ENCODE measurements at regions not wholly inside any gene's neighbourhood (a gene's known extent, or its start where the extent isn't known, plus 50 kb on each side); places are given as distances from the start of the nearest gene placed in this dataset.

DNA sequence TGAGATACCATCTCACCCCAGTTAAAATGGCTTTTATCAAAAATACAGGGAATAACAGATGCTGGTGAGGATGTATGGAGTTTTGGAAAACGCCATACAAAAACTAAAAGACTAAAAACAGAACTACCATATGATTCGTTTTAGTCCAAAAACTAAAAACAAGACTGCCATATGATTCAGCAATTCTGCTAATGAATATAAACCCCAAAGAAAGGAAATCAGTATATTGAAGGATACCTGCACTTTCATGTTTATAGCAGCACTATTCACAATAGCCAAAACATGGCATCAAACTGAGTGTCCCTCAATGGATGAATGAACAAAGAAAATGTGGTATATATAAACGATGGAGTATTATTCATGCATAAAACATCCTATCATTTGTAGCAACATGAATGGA, 224.4 kb upstream of the MC4R start:
- H3K9me3 Mint-ChIP-seq, result peaks cover 0 to 10% of the 10 kb centered on the region in 2 donors
- DNase-seq (no peak), ATAC-seq (no peak)
- H3K27ac Mint-ChIP-seq, result no peak overlapping the region
- H3K27me3 Mint-ChIP-seq, result no peaks in the 10 kb centered on the region
- H3K4me3 Mint-ChIP-seq, result no peak overlapping the region
- H3K4me1 Mint-ChIP-seq, result no peaks in the 10 kb centered on the region

DNA sequence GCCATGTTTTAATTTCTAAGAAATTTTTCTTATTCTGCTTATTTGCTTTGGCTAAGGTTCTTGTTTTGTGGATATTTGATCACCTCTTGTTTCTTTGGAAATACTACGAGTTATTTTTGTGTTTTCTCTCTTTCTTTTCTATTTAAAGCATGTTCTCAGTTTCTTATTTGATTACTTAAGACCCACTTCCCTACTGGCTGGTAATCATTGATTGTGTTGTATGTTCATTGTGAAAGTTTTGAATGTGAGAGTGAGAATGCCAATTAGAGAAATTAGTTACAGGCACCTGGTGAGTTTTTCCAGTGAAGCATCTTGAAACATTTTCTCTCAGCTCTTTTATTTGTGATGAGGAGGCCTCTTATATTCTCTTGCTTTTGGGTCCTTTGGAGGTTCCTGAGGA, 226.7 kb upstream of the MC4R start:
- no peak for ATAC-seq
- DNase-seq, result no peak
- Mint-ChIP-seq H3K27me3 (no peaks in the 10 kb centered on the region), H3K4me3 (no peak overlapping the region), H3K27ac (no peak overlapping the region), H3K4me1 (no peaks in the 10 kb centered on the region), H3K9me3 (peaks cover 0 to 10% of the 10 kb centered on the region in 2 donors)

DNA sequence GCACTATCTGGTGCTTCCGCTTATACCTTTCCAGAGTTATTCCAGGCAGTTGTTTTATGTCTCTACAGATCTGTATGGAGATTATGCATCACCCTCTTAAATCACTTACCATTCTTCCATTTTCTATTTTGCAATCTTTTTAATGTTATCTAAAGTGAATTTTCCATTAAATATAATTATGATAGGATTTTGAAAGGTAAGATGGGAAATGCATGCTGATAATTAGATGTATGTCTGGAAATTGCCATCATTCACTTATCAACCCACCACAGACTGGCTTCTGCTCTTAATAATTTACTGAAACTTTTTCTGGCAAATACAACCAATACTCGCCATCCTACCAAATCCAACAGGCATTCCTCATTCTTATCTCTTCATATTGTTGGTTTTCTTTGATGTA, 227.4 kb upstream of the MC4R start:
- Mint-ChIP-seq H3K4me1 (no peaks in the 10 kb centered on the region), H3K4me3 (no peak overlapping the region), H3K27me3 (no peaks in the 10 kb centered on the region), H3K9me3 (peaks cover 0 to 10% of the 10 kb centered on the region in 2 donors), H3K27ac (no peak overlapping the region)
- DNase-seq (no peak), ATAC-seq (no peak)

DNA sequence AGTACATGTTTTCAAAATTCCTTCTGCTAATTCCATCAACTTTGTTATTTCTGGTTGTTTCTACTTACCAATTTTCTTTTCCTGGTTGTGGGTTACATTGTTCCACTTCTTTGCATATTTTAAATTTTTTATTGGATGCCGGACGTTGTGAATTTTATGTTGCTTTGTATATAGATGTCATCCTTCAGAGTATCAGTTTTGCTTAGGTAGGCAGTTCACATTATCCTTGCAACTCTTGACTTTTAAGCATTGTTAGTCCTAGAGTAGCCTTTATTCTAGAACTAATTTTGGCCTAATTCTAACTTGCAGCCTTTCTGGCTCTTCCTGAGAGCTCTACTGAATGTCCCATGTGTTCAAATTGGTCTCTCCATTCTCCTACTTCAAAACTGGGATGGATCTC, 228.7 kb upstream of the MC4R start:
- no peak for DNase-seq
- Mint-ChIP-seq H3K4me1 (no peaks in the 10 kb centered on the region), H3K27me3 (no peaks in the 10 kb centered on the region), H3K27ac (no peak overlapping the region), H3K9me3 (peaks cover 0 to 10% of the 10 kb centered on the region in 2 donors), H3K4me3 (no peak overlapping the region)
- no peak for ATAC-seq

DNA sequence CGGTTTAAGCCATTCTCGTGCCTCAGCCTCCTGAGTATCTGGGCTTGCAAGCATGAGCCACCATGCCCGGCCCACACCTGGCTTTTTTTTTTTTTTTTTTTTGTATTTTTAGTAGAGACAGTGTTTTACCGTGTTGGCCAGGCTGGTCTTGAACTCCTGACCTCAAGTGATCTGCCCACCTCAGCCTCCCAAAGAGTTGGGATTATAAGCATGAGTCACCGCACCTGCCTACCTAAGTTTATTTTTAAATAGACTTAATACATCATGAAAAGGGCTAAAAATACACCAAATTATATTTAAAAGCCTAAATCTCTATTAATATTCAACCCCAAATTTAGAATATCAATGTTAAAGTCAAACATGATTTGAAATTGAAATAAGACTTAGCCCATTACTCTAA, 250.8 kb upstream of the MC4R start:
- H3K9me3 Mint-ChIP-seq, result peaks cover 4 to 12% of the 10 kb centered on the region in 2 donors
- H3K27ac Mint-ChIP-seq, result no peak overlapping the region
- H3K4me1 Mint-ChIP-seq, result no peaks in the 10 kb centered on the region
- DNase-seq, result no peak
- H3K4me3 Mint-ChIP-seq, result no peak overlapping the region
- no peak for ATAC-seq
- no peaks in the 10 kb centered on the region for H3K27me3 Mint-ChIP-seq

DNA sequence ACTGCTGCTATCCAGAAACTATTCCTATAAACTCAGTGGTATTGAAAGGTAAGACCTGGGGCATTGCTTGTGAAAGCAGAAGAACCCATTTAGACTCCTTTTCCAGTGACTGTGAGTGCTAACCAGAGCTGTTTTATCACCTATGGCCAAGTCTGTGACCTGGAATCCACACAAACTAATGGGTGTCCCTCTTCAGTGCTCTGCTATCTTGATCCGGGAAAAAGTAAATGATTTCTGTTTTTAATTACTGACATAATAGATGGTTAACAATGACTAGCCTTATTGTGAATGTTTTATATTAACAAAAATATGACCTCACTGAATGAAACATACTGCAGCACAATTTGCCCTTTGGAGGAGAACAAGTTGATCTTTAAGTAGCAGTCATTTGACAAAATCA, 251.6 kb upstream of the MC4R start:
- ATAC-seq (no peak), DNase-seq (no peak)
- Mint-ChIP-seq H3K9me3 (peaks cover 4 to 13% of the 10 kb centered on the region in 2 donors), H3K4me3 (no peak overlapping the region), H3K4me1 (no peaks in the 10 kb centered on the region), H3K27ac (no peak overlapping the region), H3K27me3 (no peaks in the 10 kb centered on the region)

DNA sequence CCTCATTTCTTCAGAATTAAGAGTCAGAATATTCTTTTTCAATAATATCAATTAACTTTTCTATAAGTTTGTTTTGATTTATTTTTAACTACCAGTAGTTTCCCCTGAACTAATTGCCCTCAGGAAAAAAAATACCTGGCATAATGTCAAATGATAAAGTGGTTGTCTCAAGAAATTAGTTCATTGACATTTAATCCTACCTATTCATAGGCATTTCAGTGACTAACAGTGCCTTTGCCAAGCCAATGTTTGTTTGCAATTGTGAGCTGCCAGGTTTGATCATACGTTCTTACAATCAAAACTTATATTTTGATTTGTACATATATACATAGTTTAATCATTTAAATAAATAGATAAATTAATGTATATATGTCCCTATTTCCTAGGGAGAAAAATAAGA, 267.3 kb upstream of the MC4R start:
- peaks cover 3 to 9% of the 10 kb centered on the region in 2 donors for H3K9me3 Mint-ChIP-seq
- no peak for ATAC-seq
- no peaks in the 10 kb centered on the region for H3K27me3 Mint-ChIP-seq
- no peaks in the 10 kb centered on the region for H3K4me1 Mint-ChIP-seq
- no peak for DNase-seq
- H3K27ac Mint-ChIP-seq, result no peak overlapping the region
- H3K4me3 Mint-ChIP-seq, result no peak overlapping the region

DNA sequence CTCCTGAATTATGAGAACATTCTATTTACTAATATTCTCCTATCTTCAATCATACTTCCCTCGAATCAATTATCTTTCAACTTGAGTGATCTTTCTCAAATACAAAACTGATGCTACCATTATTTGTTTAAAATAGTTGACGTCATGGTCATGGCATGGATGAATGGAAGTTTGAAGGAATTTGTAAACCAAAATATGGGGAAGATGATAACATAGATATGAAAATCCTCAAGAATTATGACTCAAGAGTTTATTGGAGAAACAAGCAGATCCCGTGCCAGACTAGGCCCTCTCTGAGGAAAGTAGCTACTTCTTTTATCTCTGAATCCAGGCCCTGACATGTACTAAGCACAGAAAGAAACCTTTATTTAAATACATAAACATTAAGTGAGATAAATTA, 270.4 kb upstream of the MC4R start:
- DNase-seq (no peak), ATAC-seq (no peak)
- H3K9me3 Mint-ChIP-seq, result peaks cover 1 to 3% of the 10 kb centered on the region in 2 donors
- no peaks in the 10 kb centered on the region for H3K4me1 Mint-ChIP-seq
- H3K4me3 Mint-ChIP-seq, result no peak overlapping the region
- H3K27me3 Mint-ChIP-seq, result no peaks in the 10 kb centered on the region
- no peak overlapping the region for H3K27ac Mint-ChIP-seq

DNA sequence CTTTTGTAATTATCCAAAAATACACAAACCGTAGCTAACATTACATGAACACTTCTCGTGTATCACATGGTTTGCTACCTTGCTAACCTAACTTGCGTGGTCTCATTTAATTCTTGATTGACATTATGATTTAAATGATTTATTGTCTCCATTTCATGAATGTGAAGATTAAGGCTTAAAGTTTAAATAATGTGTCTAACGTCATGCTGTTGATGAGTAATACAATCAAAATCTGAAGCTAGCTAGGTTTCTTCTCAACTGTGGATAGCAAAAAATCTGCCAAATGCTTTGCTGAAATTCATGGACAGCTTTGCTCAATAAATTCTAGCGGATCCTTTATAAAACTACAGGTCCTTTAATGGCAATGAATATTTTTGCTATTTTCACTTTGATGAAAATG, 274.1 kb upstream of the MC4R start:
- Mint-ChIP-seq H3K4me3 (no peak overlapping the region), H3K27me3 (no peaks in the 10 kb centered on the region)
- ATAC-seq, result no peak

DNA sequence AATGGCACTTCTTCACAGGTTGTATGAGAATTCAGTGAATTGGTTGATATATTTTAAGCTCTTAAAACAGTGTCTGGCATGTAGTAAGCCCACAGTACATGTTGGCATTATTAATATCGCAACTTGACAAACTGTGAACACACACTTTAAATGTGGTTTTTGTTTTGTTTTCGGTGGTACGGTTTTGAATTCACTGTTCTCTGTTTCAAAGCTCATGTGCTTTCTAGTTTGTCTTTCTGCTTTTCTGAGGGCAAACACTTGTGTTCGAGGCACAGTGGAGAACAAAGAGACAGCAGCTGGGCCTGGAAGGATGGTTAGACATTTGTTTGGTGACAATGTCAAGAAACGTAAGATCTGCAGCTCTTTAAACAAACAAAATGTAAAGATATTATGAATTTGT, 276.5 kb upstream of the MC4R start:
- no peak overlapping the region for H3K4me3 Mint-ChIP-seq
- no peaks in the 10 kb centered on the region for H3K27me3 Mint-ChIP-seq
- no peak overlapping the region for H3K27ac Mint-ChIP-seq
- ATAC-seq (no peak), DNase-seq (no peak)
- no peaks in the 10 kb centered on the region for H3K9me3 Mint-ChIP-seq
- no peaks in the 10 kb centered on the region for H3K4me1 Mint-ChIP-seq

More for the DNA sequence above, 274.1 kb upstream of the MC4R start:
- Mint-ChIP-seq H3K27ac (no peak overlapping the region), H3K4me1 (no peaks in the 10 kb centered on the region), H3K9me3 (peaks cover 0 to 3% of the 10 kb centered on the region in 2 donors)
- DNase-seq, result no peak

DNA sequence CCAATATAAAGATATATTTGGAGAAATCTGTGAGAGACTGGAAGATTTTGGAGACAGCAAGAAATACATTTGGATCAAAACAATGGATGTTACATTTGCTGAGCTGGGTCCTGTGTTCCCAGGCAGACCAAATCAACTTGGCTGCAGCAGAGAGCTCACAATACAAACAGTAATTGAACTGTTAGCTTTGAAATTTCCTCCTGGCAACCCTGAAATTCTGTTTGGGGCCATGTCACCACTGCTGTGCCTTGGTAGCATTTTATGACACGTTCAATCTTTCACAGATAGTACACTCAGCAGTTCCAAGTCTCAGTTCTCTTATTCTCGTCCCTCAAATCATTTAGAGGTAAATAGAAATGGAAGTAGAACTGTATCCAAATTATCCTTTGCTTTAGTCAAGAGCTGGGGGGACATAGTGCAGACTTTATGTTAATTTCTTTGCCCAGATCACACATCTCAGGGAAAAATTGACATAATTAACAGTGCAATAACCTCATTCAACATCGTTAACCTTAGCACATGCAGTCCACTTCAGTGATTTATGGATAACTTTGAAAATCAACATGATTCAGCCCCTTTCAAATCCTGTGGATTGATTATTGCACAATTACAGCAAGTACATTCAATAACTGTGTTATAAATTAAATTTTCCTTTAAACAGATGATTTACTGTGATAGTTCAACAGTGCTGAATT, 277.4 kb upstream of the MC4R start:
- no peak for ATAC-seq

DNA sequence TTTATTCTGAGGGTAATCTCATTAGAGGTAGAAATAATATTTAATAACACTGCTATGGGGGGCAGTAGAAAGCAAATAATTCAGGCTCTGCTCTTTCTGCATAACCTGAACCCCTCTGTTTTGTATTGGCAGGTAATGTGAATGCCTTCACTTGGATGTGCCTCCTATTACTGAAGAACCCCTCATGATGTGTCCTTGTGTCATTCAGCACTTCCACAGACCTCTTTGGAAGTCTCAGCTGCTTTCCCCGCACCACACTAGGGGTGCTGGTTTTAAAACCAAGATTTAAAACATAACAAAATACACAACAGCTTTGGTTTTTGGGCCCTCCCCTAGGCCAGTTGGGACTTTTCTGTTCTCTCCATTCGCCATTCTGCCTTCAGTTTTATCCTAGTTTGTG, 281.7 kb upstream of the MC4R start:
- Mint-ChIP-seq H3K4me1 (no peaks in the 10 kb centered on the region), H3K27me3 (no peaks in the 10 kb centered on the region), H3K9me3 (no peaks in the 10 kb centered on the region), H3K4me3 (no peak overlapping the region), H3K27ac (no peak overlapping the region)
- no peak for DNase-seq
- no peak for ATAC-seq

More for the DNA sequence above, 277.4 kb upstream of the MC4R start:
- no peaks in the 10 kb centered on the region for H3K4me1 Mint-ChIP-seq
- H3K4me3 Mint-ChIP-seq, result no peak overlapping the region
- H3K27me3 Mint-ChIP-seq, result no peaks in the 10 kb centered on the region
- H3K27ac Mint-ChIP-seq, result no peak overlapping the region
- H3K9me3 Mint-ChIP-seq, result no peaks in the 10 kb centered on the region
- DNase-seq, result no peak

DNA sequence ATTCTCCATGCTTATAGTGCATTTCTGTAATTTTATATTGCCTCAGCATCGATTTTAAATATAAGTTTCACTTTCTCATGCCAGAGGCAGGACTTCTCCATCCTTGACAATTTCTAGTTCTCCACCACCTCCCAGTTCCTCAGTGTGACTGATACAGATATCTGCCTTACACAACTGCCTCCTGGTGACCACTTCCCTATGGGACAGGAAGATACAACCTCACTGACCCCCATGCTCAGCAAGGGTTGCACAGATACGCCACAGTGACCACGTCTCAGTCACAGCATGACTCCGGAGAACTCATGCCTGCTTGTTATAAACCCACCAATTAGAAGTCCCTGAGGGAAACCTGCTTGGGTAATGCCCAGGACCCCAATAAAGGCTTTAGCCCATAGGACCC, 284.0 kb upstream of the MC4R start:
- Mint-ChIP-seq H3K27ac (no peak overlapping the region), H3K27me3 (no peaks in the 10 kb centered on the region), H3K9me3 (peaks cover 0 to 6% of the 10 kb centered on the region in 2 donors), H3K4me1 (no peaks in the 10 kb centered on the region), H3K4me3 (no peak overlapping the region)
- ATAC-seq (no peak), DNase-seq (no peak)

DNA sequence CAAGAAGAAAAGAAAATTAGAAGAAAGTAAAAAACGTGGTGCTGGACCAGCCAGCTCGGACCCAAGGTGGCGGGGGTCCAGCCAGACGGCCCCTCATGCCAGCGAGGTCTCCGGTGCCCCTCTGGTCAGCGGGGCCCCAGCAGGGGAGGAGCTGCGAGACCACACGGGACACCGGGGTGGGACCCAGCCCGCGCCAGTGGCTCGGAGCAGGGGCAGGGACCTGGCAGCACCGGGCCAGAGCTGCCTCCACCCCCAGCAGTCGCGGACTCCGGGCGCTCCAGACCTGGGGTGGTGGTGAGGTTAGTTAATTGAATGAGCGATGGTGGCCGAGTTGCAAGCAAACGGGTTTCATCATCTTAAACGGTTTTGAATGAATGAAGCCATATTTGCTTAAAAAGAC, 289.9 kb upstream of the MC4R start:
- Mint-ChIP-seq H3K27ac (no peak overlapping the region), H3K27me3 (no peaks in the 10 kb centered on the region), H3K4me1 (no peaks in the 10 kb centered on the region), H3K9me3 (peaks cover 8 to 13% of the 10 kb centered on the region in 2 donors), H3K4me3 (no peak overlapping the region)
- ATAC-seq (no peak), DNase-seq (no peak)

DNA sequence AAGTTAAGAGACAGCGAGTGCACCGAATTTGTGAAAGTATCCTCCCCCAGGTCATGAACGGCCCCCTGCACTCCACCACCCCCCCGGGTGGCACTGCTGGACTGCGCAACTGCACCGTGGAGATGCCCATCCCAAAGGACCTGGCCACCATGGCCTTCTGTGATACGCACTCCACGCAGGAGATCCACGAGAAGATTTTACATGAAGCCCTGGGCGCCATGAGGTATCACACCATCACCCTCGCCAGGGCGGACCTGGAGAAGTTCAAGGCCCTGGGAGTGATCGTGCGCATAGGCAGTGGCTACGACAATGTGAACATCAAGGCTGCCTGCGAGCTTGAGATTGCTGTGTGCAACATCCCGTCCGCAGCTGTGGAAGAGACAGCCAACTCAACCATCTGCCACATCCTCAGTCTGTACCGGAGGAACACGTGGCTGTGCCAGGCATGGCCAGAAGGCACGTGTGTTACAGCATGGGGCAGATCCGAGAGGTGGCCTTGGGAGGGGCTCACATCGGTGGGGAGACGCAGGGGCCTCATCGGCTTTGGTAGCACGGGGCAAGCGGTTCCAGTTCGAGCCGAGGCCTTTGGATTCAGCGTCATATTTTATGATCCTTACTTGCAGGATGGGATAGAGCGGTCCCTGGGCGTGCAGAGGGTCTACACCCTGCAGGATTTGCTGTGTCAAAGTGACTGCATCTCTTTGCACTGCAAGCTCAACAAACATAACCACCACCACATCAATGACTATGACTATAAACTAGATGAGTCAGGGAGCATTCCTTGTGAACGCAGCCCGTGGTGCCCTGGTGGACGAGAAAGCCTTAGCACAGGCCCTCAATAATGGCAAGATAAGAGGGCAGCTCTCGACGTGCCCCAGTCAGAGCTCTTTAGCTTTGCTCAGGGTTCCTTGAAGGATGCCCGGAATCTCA, 290.8 kb upstream of the MC4R start:
- Mint-ChIP-seq H3K4me1 (no peaks in the 10 kb centered on the region), H3K4me3 (no peak overlapping the region), H3K27ac (no peak overlapping the region), H3K9me3 (peaks cover 8 to 13% of the 10 kb centered on the region in 2 donors), H3K27me3 (no peaks in the 10 kb centered on the region)
- DNase-seq, result no peak
- ATAC-seq, result no peak

DNA sequence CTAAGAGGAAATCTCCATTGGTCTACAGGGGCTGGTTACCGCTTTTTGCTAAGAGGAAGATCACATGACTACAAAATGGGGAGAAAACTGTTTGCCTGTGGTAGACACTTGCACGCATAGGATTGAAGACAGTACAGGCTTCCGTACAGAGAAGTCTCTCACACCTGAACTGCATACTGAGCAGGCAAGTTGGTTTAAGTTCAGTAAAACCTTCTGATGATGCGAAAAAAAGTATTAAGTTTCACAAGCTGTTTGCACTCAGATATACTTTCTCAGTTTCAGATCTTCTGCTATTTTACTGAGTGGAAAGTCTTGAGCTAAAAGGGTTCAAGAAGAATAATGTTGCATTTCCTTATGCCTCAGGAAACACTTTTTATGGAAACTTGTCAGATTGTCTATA, 292.2 kb upstream of the MC4R start:
- Mint-ChIP-seq H3K27me3 (no peaks in the 10 kb centered on the region), H3K9me3 (peaks cover 8 to 13% of the 10 kb centered on the region in 2 donors), H3K27ac (no peak overlapping the region), H3K4me1 (no peaks in the 10 kb centered on the region), H3K4me3 (no peak overlapping the region)
- no peak for ATAC-seq
- no peak for DNase-seq

Data from stimulated activated naive CD8-positive, alpha-beta T cell treated with anti-CD3 and anti-CD28 coated beads, Interleukin-15, amount 100 ng/mL, for 72 hours (primary cell).